ENCODE measurements at regions not wholly inside any gene's neighbourhood (a gene's known extent, or its start where the extent isn't known, plus 50 kb on each side); places are given as distances from the start of the nearest gene placed in this dataset.

DNA sequence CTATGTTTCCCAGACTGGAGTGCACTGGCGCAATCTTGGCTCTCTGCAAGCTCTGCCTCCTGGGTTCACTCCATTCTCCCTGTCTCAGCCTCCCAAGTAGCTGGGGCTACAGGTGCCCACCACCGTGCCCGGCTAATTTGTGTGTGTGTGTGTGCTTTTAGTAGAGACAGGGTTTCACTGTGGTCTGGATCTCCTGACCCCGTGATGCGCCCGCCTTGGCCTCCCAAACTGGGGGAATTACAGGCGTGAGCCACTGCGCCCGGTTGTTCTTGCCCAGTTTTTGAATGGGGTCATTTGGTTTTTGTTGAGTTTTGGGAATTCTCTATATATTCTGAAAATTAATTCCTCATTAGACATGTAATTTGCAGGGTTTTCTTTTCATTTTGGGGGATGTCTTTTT, 238.4 kb upstream of the PRR20A start:
- TF ChIP-seq, protein P1, sequence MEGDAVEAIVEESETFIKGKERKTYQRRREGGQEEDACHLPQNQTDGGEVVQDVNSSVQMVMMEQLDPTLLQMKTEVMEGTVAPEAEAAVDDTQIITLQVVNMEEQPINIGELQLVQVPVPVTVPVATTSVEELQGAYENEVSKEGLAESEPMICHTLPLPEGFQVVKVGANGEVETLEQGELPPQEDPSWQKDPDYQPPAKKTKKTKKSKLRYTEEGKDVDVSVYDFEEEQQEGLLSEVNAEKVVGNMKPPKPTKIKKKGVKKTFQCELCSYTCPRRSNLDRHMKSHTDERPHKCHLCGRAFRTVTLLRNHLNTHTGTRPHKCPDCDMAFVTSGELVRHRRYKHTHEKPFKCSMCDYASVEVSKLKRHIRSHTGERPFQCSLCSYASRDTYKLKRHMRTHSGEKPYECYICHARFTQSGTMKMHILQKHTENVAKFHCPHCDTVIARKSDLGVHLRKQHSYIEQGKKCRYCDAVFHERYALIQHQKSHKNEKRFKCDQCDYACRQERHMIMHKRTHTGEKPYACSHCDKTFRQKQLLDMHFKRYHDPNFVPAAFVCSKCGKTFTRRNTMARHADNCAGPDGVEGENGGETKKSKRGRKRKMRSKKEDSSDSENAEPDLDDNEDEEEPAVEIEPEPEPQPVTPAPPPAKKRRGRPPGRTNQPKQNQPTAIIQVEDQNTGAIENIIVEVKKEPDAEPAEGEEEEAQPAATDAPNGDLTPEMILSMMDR (IDR thresholded peaks at IDR 0.05; ENCODE audit: poor library complexity, severe bottlenecking) = no peak
- TF ChIP-seq EZH2 (IDR thresholded peaks at IDR 0.05; ENCODE audit: borderline replicate concordance, insufficient read depth, low read length, poor library complexity, severe bottlenecking) (no peak), TAF1 (IDR thresholded peaks at IDR 0.05; ENCODE audit: low read depth) (no peak)
